Uterus (tissue), 2 donors: ENCODE measurements at regions not wholly inside any gene's neighbourhood (a gene's known extent, or its start where the extent isn't known, plus 50 kb on each side); places are given as distances from the start of the nearest gene placed in this dataset.

Source experiments
- CTCF ChIP-seq, 4 experiments: fragments of 200-600 bp in 2 of 4; fragments of 450-650 bp in 2 of 4; sonication (generic) in 2 of 4; IDR thresholded peaks; one replicate each; pipeline ENCODE4 v1.5.1; 2016 to 2019; ENCODE audit warnings: antibody characterized with exemption in 4 of 4, mild to moderate bottlenecking in 2 of 4, moderate library complexity in 1 of 4
- POLR2A ChIP-seq, 2 donors: fragments of 450-650 bp; IDR thresholded peaks; one replicate each; pipeline ENCODE4 v1.6.1; 2016; ENCODE audit warnings: antibody characterized with exemption in 2 of 2, mild to moderate bottlenecking in 1 of 2, moderate library complexity in 1 of 2

- TF ChIP-seq CTCF (IDR thresholded peaks at IDR 0.05) (no peak), POLR2A (IDR thresholded peaks at IDR 0.05) (no peak)
Measured at GRCh38 chr9:81776834-81777233, 87.5 kb upstream of the TLE1 start.
